Activated naive CD8-positive, alpha-beta T cell treated with anti-CD3 and anti-CD28 coated beads, Interleukin-2, amount 10 ng/mL, durations not matched to agents 7 days and 5 days (primary cell): ENCODE measurements at regions not wholly inside any gene's neighbourhood (a gene's known extent, or its start where the extent isn't known, plus 50 kb on each side); places are given as distances from the start of the nearest gene placed in this dataset.

Experiments used
- ATAC-seq: fragments of 150-1000 bp; cut with Tn5 transposase; one replicate; pipeline ENCODE4 v1.10.0; 2021; ENCODE audit warnings: low read depth, moderate library complexity
- POLR2A ChIA-PET: fragments of 350-600 bp; sonication (Branson Sonifier 250); formaldehyde crosslinking; loops from one replicate; lab custom pipeline; 2021; ENCODE audit warnings: antibody characterized with exemption; lab: Charles Lee
- DNase-seq: peaks from one replicate; pipeline ENCODE4 v3.0.0; 2021
- H3K27ac Mint-ChIP-seq: one replicate; pipeline ENCODE4 v1.8.0; 2022; ENCODE audit warnings: mild to moderate bottlenecking, mixed read lengths
- H3K27me3 Mint-ChIP-seq: one replicate; pipeline ENCODE4 v1.8.0; 2022; ENCODE audit warnings: mild to moderate bottlenecking, moderate library complexity, mixed read lengths
- H3K36me3 Mint-ChIP-seq: one replicate; pipeline ENCODE4 v1.8.0; 2021; ENCODE audit warnings: mild to moderate bottlenecking, mixed read lengths
- H3K4me1 Mint-ChIP-seq: one replicate; pipeline ENCODE4 v1.8.0; 2021; ENCODE audit warnings: mixed read lengths
- H3K4me3 Mint-ChIP-seq: one replicate; pipeline ENCODE4 v1.8.0; 2022; ENCODE audit warnings: mild to moderate bottlenecking, moderate library complexity, mixed read lengths
- H3K9me3 Mint-ChIP-seq: one replicate; pipeline ENCODE4 v1.8.0; 2021; ENCODE audit warnings: mixed read lengths

GRCh38 chr20:60904730-60905129 lies 347.3 kb upstream of the CDH4 start:
- Mint-ChIP-seq H3K4me3 (no peak overlapping the region), H3K9me3 (peaks cover 4% of the 10 kb centered on the region), H3K27ac (no peak overlapping the region), H3K36me3 (no peaks in the 10 kb centered on the region), H3K4me1 (no peaks in the 10 kb centered on the region), H3K27me3 (no peaks in the 10 kb centered on the region)
- ATAC-seq (no peak), DNase-seq (no peak)
- POLR2A ChIA-PET: no interaction called here

GRCh38 chr20:60905919-60906318 lies 346.1 kb upstream of the CDH4 start:
- H3K4me3 Mint-ChIP-seq: no peak overlapping the region
- peaks cover 4% of the 10 kb centered on the region for H3K9me3 Mint-ChIP-seq
- no peak overlapping the region for H3K27ac Mint-ChIP-seq
- DNase-seq: no peak
- H3K4me1 Mint-ChIP-seq: no peaks in the 10 kb centered on the region
- H3K36me3 Mint-ChIP-seq: no peaks in the 10 kb centered on the region
- no peak for ATAC-seq
- H3K27me3 Mint-ChIP-seq: no peaks in the 10 kb centered on the region
- POLR2A ChIA-PET: no interaction called here

GRCh38 chr20:60906555-60906954 lies 345.5 kb upstream of the CDH4 start:
- POLR2A ChIA-PET: no interaction called here
- no peaks in the 10 kb centered on the region for H3K27me3 Mint-ChIP-seq
- peaks cover 4% of the 10 kb centered on the region for H3K9me3 Mint-ChIP-seq
- no peak overlapping the region for H3K27ac Mint-ChIP-seq
- H3K4me1 Mint-ChIP-seq: no peaks in the 10 kb centered on the region
- ATAC-seq (no peak), DNase-seq (no peak)
- no peaks in the 10 kb centered on the region for H3K36me3 Mint-ChIP-seq
- H3K4me3 Mint-ChIP-seq: no peak overlapping the region

GRCh38 chr20:60913298-60913697 lies 338.8 kb upstream of the CDH4 start:
- DNase-seq (no peak), ATAC-seq (no peak)
- POLR2A ChIA-PET: no interaction called here
- no peak overlapping the region for H3K27ac Mint-ChIP-seq
- H3K36me3 Mint-ChIP-seq: no peaks in the 10 kb centered on the region
- H3K4me1 Mint-ChIP-seq: no peaks in the 10 kb centered on the region
- H3K4me3 Mint-ChIP-seq: no peak overlapping the region
- H3K9me3 Mint-ChIP-seq: peaks cover 4% of the 10 kb centered on the region
- no peaks in the 10 kb centered on the region for H3K27me3 Mint-ChIP-seq

GRCh38 chr20:60921022-60921622 lies 330.9 kb upstream of the CDH4 start:
- Mint-ChIP-seq H3K4me3 (no peak overlapping the region), H3K4me1 (no peaks in the 10 kb centered on the region), H3K9me3 (peaks cover 4% of the 10 kb centered on the region), H3K27me3 (peaks cover 3% of the 10 kb centered on the region), H3K36me3 (no peaks in the 10 kb centered on the region), H3K27ac (no peak overlapping the region)
- DNase-seq (no peak), ATAC-seq (no peak)
- POLR2A ChIA-PET: no interaction called here

- peaks cover 3% of the 10 kb centered on the region for H3K27me3 Mint-ChIP-seq
- H3K9me3 Mint-ChIP-seq: no peaks in the 10 kb centered on the region
- H3K36me3 Mint-ChIP-seq: no peaks in the 10 kb centered on the region
- ATAC-seq: no peak
- no peaks in the 10 kb centered on the region for H3K4me1 Mint-ChIP-seq
- H3K4me3 Mint-ChIP-seq: no peak overlapping the region
- DNase-seq: no peak
- no peak overlapping the region for H3K27ac Mint-ChIP-seq
- POLR2A ChIA-PET: no interaction called here
These were observed 325.2 kb upstream of the CDH4 start for GRCh38 chr20:60926831-60927230.

GRCh38 chr20:60928341-60928740 lies 323.7 kb upstream of the CDH4 start:
- Mint-ChIP-seq H3K4me3 (no peak overlapping the region), H3K27ac (no peak overlapping the region), H3K36me3 (no peaks in the 10 kb centered on the region), H3K9me3 (no peaks in the 10 kb centered on the region), H3K27me3 (peaks cover 3% of the 10 kb centered on the region), H3K4me1 (no peaks in the 10 kb centered on the region)
- no peak for ATAC-seq
- POLR2A ChIA-PET: no interaction called here
- no peak for DNase-seq

GRCh38 chr20:60930023-60930790 lies 321.9 kb upstream of the CDH4 start:
- Mint-ChIP-seq H3K9me3 (no peaks in the 10 kb centered on the region), H3K4me1 (no peaks in the 10 kb centered on the region), H3K27ac (no peak overlapping the region)

GRCh38 chr20:60931696-60932095 lies 320.4 kb upstream of the CDH4 start:
- H3K4me3 Mint-ChIP-seq: no peak overlapping the region
- no peaks in the 10 kb centered on the region for H3K9me3 Mint-ChIP-seq
- POLR2A ChIA-PET: no interaction called here
- no peak for DNase-seq
- ATAC-seq: no peak
- no peaks in the 10 kb centered on the region for H3K36me3 Mint-ChIP-seq
- H3K4me1 Mint-ChIP-seq: no peaks in the 10 kb centered on the region
- H3K27ac Mint-ChIP-seq: no peak overlapping the region
- peaks cover 4% of the 10 kb centered on the region for H3K27me3 Mint-ChIP-seq

More at GRCh38 chr20:60930023-60930790, 321.9 kb upstream of the CDH4 start:
- POLR2A ChIA-PET: no interaction called here
- no peak for ATAC-seq
- DNase-seq: no peak
- Mint-ChIP-seq H3K36me3 (no peaks in the 10 kb centered on the region), H3K4me3 (no peak overlapping the region), H3K27me3 (peaks cover 3% of the 10 kb centered on the region)

- no peak overlapping the region for H3K27ac Mint-ChIP-seq
These were observed 317.3 kb upstream of the CDH4 start for GRCh38 chr20:60934724-60935123.

GRCh38 chr20:60935971-60936370 lies 316.1 kb upstream of the CDH4 start:
- Mint-ChIP-seq H3K27ac (no peak overlapping the region), H3K36me3 (no peaks in the 10 kb centered on the region), H3K4me3 (no peak overlapping the region), H3K9me3 (no peaks in the 10 kb centered on the region), H3K4me1 (no peaks in the 10 kb centered on the region), H3K27me3 (peaks cover 4% of the 10 kb centered on the region)
- ATAC-seq (no peak), DNase-seq (no peak)
- POLR2A ChIA-PET: no interaction called here

More at GRCh38 chr20:60934724-60935123, 317.3 kb upstream of the CDH4 start:
- no peak for ATAC-seq
- H3K4me3 Mint-ChIP-seq: no peak overlapping the region
- H3K9me3 Mint-ChIP-seq: no peaks in the 10 kb centered on the region
- H3K36me3 Mint-ChIP-seq: no peaks in the 10 kb centered on the region
- no peak for DNase-seq
- no peaks in the 10 kb centered on the region for H3K4me1 Mint-ChIP-seq
- peaks cover 4% of the 10 kb centered on the region for H3K27me3 Mint-ChIP-seq
- POLR2A ChIA-PET: no interaction called here

GRCh38 chr20:60937585-60937984 lies 314.5 kb upstream of the CDH4 start:
- Mint-ChIP-seq H3K27me3 (peaks cover 4% of the 10 kb centered on the region), H3K4me1 (no peaks in the 10 kb centered on the region), H3K4me3 (no peak overlapping the region), H3K9me3 (no peaks in the 10 kb centered on the region), H3K36me3 (no peaks in the 10 kb centered on the region), H3K27ac (no peak overlapping the region)
- ATAC-seq: no peak
- POLR2A ChIA-PET: interaction anchor here (0.6 kb wide), 1 partner anchor 62 kb away, joined by 3 read pairs; no protein-coding TSS in a partner anchor
- DNase-seq: no peak

GRCh38 chr20:60941379-60941778 lies 310.7 kb upstream of the CDH4 start:
- peaks cover 2% of the 10 kb centered on the region for H3K27me3 Mint-ChIP-seq
- no peak overlapping the region for H3K27ac Mint-ChIP-seq
- no peaks in the 10 kb centered on the region for H3K4me1 Mint-ChIP-seq
- DNase-seq (no peak), ATAC-seq (no peak)
- POLR2A ChIA-PET: no interaction called here
- no peaks in the 10 kb centered on the region for H3K36me3 Mint-ChIP-seq
- H3K4me3 Mint-ChIP-seq: no peak overlapping the region
- no peaks in the 10 kb centered on the region for H3K9me3 Mint-ChIP-seq

- peaks cover 2% of the 10 kb centered on the region for H3K27me3 Mint-ChIP-seq
- DNase-seq: no peak
- H3K9me3 Mint-ChIP-seq: no peaks in the 10 kb centered on the region
- no peaks in the 10 kb centered on the region for H3K36me3 Mint-ChIP-seq
- H3K4me3 Mint-ChIP-seq: no peak overlapping the region
- no peak for ATAC-seq
- no peaks in the 10 kb centered on the region for H3K4me1 Mint-ChIP-seq
- POLR2A ChIA-PET: no interaction called here
- no peak overlapping the region for H3K27ac Mint-ChIP-seq
These were observed 304.2 kb upstream of the CDH4 start for GRCh38 chr20:60947819-60948218.
